Glomerular endothelial cell (primary cell): ENCODE measurements at regions not wholly inside any gene's neighbourhood (a gene's known extent, or its start where the extent isn't known, plus 50 kb on each side); places are given as distances from the start of the nearest gene placed in this dataset.
"Not testable (repeated sequence)": the region's sequence is repeated elsewhere in the genome, so short reads cannot be mapped to it uniquely, and the experiment has no call there.

Experiments used
- DNase-seq: peaks from one replicate; pipeline ENCODE4 v3.0.0-alpha.2; 2011; ENCODE audit warnings: low read depth, low spot score; ENCODE audit errors: extremely low read depth

DNA sequence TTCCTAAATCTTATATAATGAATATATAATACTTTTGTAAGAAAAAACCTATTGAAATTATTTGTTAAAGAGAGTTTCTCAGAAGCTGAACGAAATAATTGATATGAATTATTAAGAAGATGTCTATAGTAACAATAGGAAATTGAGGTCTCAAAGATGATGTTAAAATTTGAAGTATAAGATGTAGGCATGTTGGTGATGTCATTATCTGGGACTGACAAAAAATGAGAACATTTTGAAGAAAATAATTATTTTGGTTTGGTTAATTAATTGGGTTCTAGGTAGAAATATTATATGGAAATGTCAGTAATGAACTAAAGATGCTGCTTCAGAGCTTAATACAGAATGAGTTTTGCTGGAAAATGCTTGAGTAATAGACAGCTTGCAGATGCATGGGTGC lies 501.4 kb upstream of the ST8SIA4 start:
- no peak for DNase-seq

DNA sequence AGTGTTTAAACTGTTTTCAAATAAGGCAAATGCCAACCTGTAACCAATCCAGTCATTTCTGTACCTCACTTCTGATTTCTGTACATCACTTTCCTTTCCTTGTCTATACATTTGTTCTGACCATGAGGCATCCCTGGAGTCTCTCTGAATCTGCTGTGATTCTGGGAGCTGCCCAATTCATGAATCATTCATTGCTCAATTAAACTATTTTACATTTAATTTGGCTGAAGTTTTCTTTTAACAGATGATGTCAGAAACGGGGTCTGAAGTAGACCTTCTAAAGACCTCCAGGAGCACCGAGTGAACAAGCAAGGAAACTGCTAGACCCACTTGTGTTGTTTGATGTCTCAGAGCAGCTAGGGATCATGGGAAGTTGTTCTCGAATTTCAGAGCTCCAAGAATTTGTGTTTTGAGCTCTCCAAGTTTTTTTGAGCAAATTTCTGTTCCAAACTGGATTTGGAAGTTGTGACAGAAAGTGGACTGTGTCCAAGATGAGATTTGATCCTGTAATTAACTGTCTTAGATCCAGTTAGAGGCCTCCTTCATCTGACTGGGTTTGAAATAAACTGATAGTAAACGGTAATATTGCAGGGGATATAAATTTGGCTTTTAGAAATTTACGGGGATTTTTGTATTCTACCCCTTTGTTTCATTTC lies 490.8 kb upstream of the ST8SIA4 start:
- no peak for DNase-seq

DNA sequence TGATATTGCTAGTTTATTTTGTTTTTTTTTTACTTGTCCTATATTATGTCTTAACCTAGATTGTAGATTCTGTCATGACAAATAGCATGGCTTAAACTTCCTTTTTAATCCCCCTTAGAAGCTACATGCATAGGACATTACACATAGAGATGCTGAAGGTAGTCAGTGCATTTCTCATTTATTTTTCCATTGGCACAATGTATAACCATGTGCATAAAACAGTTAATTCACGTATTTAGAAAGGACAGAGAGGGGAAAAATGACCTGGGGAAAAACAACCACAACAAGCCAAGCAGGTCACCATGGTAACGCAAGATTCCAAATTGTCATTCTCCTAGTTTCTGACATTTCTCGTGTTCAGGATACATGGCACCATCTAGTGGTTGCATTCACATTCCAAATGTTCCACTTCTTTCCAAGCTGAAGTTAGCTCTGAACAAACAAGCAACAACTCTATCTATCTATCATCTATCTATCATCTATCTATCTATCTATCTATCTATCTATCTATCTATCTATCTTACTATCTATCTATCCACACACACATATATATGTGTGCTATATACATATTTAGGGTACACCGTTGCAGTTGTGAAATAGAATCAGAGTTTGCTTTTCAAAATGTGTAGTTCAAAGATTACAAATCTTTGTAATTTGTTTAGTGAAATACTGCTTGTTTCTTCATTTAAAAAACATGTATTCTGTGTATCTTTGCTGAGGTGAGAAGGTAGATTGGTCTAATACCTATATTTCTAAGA lies 487.2 kb upstream of the ST8SIA4 start:
- peak; percentile 57 for DNase-seq

DNA sequence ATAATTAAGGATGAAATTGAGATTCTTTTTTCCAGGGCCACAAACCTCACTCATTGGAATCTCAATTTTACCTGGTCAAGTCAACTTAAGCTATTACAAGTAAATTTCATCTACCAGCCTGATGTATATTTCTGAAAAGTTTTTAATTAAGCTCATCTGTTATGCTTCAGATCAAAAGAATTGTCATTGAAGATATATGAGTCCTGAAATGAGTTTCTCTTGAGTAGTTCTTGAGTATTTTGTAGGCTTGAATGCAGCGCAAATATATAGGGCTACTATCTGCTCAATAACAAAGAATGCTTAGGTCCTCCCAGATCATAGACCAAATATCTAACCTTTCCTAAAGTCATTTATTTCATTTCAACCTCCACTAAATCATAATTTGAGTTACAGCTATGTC lies 482.2 kb upstream of the ST8SIA4 start:
- no peak for DNase-seq

DNA sequence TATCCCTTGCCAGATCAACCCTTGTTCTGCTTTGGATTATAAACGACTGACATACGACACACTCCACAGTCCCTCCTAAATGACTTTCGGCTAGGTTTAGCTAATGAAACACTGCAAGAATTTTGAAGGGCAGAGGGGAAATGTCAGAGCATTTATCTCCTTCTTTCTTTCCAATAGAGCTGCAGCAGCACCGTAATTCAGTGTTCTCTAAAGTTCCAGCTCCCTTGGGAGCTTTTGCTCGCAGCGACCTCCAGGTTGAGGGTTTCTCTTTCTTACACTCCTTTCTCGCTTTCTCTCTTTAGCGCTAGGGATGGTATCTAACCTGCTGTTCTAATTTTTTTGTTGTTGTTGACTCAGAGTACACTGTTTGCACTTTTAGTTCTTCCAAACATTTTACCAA lies 467.1 kb upstream of the ST8SIA4 start:
- no peak for DNase-seq

DNA sequence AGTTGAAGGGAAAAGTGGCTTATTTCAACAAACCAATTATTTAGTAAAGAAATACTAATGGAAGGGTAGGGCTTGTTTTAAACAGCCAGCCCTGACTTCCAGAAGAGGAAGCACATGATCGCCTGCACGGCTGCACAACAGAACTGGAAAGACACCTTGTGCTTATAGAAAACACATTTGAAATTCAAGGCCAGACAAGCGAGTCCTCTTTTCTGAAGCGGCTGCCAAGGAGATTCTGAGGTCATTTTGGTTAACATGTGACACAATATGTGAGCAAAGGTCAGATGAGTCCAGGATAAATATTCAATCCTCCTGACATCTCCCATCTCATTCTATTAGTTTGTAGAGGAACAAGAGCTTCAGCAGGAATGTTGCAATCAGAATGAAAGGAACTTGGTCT lies 461.4 kb upstream of the ST8SIA4 start:
- no peak for DNase-seq

DNA sequence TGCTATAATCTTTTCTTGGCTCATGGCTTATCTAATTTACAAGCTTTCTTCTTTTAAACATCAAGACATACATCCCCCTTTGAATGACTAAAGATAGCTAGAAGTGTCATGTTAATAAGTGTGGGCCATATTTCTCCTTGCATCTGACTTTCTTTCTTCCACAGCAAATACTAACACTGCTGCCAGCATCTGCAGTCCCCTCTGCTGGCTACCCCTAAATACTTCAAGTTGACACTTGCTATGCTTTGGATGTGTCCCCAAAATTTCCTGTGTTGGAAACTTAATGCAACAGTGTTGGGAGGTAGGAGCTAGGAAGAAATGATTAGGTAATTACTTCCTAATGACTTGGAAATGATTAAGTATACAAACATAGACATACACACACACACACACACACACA lies 459.0 kb upstream of the ST8SIA4 start:
- no peak for DNase-seq

DNA sequence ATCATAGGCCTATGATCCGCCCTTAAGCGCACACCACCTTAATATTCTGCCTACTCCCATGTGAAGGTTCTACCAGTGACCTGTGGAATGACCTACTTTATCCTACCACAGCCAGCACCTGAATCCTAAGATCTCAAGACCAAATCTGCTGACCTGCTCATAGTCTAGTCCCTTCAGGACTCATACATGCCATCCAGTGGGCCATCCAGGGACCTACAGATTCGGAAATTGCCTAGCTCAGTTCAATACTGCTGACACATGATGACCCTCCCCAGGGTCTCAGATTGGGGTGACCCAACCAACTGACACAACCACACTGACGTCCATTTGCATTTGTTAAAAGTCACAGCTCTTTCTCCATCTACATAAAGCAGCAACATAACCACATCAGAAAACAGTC lies 443.8 kb upstream of the ST8SIA4 start:
- DNase-seq: no peak

DNA sequence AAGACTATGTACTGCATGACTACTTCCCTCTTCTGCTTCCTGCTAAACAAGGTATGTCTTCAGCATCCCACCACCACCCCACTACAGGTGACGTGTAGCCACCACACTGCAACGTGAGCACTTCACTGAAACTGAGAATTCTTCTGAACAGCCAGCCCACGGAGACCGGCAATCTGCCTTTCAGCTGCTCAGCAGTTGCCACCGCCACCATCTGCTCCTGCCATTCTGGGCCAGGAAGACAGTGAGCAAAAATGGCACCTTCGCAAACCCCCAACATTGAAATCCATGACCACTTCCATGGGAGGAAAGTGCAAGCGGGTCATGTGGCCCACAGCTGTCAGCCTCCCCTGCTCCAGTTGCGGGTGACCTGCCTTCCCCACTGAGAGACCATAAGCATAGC lies 443.4 kb upstream of the ST8SIA4 start:
- no peak for DNase-seq

DNA sequence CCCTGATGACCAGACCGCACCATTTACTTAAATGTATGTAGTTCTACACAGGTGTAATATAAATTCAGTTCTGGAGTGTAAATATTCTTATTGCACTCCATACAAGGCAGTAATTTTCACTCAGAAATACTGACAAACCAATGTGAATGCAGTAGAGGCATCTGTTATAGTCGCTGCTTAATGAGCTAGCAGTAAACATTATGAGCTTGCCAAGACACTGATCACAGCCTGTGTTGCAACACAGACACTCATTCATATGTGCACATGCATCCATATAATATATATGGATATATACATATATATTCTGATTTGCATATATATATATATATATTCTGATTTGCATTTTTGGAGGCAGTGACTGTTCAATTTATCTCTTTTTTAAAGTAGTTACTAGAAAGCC lies 435.1 kb upstream of the ST8SIA4 start:
- no peak for DNase-seq

DNA sequence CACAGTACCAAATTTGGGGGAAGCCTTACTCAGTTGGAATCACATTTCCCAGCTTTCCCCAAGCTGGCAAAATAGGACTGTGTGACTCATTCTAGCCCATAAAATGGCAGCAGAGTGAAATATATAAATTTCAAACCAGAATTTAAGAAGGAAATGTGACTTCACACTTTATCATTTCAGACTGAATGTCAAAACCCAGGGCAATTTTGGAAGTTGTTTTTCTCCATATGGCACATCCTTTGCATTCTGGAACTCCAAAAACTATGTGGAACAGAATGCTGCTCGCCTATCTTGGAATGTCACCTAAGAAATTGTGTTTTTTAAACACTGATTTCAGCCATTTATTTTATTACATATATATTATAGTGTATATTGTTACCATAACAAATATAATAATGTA lies 424.7 kb upstream of the ST8SIA4 start:
- no peak for DNase-seq

DNA sequence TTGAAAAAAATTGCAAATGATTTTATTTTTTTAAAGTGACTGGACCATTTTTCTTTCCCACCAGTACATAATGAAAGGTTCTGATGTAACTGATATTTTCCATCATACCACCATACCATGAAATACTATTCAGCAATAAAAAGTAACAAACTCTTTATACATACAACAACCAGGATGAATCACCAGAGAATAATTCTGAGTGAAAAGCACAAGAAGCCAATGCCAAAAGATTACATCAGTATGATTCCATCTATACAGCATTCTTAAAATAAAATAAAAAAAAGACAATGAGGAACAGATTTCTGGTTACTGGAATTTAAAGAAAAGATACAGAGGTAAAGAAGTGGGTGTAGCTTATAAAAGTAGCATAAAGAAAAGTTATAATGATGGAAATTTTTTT lies 423.7 kb upstream of the ST8SIA4 start:
- DNase-seq: no peak

DNA sequence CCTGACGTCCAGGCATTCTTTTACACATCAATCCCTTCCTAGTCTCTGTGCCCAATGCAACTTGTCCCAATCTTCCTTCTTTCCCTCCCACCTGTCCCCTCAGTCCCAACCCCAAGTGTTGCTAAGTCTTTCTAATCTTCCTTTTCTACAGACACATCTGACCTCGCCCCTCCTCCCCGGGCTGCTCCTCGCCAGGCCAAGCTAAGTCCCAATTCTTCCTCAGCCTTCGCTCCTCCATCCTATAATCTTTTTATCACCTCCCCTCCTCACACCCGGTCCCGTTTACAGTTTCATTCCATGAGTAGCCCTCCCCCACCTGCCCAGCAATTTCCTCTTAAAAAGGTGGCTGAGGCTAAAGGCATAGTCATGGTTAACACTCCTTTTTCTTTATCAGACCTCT lies 413.3 kb upstream of the ST8SIA4 start:
- DNase-seq: not testable (repeated sequence)

DNA sequence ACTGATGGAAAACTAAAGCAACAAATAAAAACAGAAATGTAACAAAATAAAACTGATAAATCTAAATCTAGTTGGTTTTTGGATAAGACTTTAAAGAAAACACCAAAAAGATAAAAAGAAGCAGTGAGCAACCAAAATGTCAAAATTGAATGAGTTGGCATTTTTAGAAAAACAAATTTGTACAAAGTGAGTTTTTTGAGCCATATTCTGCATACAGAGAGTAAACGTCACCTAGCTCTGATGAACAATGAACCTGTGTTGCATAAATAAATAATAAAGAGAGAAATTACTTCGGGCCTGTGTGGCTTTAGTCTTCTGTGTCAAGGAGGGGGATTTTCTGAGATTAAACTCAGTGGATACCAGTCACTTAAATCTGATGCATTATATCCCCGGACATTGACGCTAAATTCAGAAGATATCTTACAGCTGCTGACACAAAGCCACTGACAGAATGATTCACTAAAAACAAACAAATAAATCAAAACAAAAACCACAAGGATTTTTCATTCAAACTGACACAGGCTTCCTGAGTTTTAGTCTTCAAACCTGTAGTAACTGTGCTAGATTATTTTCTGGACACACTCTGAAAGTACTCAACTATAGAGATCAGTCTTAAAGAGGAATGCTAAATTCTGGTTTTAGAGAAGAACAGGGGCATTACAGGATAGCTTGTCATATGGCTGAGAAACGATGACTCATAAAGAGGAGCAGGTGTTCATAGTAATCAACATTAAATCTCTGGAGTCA lies 403.5 kb upstream of the ST8SIA4 start:
- DNase-seq: no peak

DNA sequence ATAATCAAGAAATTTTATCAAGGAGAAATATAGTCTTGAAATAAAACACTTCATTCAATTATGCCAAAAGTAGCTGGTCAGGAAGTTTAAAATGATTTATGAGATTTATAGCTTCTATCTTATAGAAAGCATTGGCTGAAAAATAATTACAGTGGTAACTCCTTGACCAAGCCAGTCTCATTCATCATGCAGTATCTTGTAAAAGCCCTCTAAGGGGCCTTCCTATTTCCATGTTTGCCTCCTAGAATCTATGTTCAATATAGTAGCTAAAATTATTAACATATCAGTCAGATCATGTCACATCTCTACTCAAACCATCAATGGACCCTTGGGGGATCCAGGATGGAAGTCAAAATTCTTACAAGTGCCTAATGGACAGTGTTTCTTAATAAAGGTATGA lies 393.4 kb upstream of the ST8SIA4 start:
- no peak for DNase-seq

DNA sequence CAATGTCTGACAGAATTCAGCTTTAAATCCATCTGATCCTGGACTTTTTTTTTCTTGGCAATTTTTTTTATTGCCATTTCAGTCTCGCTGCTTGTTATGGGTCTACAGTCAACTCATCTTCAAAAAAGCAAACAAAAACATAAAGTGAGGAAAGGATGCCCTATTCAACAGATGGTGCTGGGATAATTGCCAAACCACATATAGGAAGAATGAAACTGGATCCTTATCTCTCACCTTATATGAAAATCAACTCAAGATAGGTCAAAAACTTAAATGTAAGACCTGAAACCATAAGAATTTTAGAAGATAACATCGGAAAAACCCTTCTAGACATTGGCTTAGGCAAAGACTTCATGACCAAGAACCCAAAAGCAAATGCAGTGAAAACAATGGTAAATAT lies 389.1 kb upstream of the ST8SIA4 start:
- DNase-seq: no peak

DNA sequence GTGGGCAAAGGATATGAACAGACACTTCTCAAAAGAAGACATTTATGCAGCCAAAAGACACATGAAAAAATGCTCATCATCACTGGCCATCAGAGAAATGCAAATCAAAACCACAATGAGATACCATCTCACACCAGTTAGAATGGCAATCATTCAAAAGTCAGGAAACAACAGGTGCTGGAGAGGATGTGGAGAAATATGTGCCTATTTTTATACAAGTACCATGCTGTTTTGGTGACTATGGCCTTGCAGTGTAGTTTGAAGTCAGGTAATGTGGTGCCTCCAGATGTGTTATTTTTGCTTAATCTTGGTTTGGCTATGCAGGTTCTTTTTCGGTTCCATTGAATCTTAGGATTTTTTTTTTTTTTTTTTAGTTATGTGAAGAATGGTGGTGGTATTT lies 387.7 kb upstream of the ST8SIA4 start:
- not testable (repeated sequence) for DNase-seq

DNA sequence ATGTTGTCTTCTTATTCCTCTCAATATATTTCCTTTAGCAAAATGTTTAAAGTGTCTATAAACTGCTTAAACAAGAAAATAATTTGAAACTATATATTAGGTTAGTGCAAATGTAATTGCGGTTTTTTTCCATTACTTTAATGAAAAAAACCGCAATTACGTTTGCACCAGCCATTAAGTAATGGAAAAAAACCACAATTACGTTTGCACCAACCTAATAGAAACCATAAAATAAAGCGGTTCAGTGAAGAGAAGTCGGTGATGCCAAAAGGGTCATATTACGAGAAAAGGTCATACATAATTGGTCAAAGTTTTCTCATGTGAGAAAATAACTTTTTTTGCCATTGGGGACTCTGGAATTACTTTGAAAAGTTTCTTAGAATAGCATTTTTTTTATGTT lies 385.6 kb upstream of the ST8SIA4 start:
- no peak for DNase-seq

DNA sequence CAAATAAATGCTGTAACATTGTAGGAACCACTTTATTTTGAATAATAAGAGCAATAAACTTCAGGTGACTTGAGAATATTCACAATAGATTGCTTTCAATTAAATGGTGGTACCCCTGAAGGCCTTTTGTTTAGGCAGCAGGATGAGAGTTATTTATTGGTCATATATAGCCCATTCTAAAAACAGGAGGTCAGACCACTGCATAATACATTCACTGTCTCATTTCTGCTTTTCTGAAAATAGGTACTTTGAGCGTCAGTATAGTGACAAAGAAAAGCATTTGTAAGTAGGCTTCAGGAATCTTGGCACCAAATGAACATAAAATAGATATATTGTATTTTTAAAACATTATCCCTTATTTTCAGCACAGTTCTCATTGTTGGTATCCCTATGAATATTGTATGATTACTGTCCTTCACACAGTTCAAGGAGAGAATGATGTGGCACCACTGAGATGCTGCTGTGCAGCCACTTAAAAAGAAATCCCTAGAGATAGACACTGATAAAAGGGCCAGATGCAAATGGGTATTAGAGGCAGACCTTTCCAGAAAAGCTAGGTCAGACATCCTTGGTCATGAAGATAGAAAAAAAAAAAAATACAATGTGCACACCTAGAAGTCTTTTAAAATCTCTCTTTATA lies 381.8 kb upstream of the ST8SIA4 start:
- no peak for DNase-seq

DNA sequence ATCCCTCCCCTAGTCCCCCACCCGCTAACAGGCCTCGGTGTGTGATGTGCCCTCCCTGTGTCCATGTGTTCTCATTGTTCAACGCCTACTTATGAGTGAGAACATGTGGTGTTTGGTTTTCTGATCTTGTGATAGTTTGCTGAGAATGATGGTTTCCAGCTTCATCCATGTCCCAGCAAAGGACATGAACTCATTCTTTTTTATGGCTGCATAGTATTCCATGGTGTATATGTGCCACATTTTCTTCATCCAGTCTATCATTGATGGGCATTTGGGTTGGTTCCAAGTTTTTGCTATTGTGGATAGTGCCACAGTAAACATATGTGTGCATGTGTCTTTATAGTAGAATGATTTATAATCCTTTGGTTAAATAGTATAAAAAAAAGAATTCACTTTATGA lies 380.9 kb upstream of the ST8SIA4 start:
- not testable (repeated sequence) for DNase-seq

DNA sequence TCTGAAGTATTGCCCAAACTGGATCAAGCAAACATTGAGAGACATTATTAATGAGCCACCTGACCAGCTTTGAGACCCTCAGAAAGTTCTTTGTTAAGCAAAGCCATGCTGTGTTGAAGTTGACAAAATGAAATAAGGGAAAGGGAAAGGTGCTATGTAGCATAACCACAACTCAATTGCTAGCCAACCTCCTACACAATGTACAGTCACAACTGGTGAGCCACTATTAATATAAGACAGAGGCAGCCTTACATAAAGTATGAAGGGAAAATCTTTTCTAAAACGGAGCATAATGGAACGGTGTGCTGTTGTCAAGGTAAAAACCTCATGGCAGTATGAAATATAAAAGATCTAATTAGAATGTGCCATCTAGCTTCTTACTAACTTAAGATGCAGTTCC lies 375.8 kb upstream of the ST8SIA4 start:
- no peak for DNase-seq
